ENCODE measurements at regions not wholly inside any gene's neighbourhood (a gene's known extent, or its start where the extent isn't known, plus 50 kb on each side); places are given as distances from the start of the nearest gene placed in this dataset.

GRCh38 chr13:110097013-110097412 is 209.9 kb downstream of the COL4A1 start:
- no peak for DNase-seq (ENCODE audit: low read depth in 2 of 2)

DNA sequence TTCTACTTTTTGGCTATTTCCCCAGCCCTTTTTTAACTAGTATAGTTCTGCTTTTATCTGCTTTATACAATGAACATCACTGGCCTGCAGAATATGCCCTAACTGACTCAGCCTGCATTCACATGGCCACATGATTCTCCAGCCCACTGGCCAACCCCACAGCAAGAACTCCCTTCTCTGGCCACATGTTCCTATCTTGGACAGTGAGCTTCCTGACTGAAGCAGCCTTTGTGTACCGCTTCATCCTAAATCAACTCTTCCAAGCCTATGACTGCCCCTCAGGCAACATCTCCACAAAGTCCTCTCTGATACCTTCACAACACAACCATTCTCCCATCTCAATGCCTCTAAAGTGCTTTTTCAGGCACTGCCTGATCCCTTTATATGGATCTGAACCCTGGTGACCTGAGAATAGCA is 214.1 kb downstream of the COL4A1 start:
- DNase-seq (ENCODE audit: low read depth in 2 of 2): no peak

GRCh38 chr13:110089815-110090214 is 217.1 kb downstream of the COL4A1 start:
- DNase-seq (ENCODE audit: low read depth in 2 of 2): no peak

GRCh38 chr13:110089100-110089499 is 217.9 kb downstream of the COL4A1 start:
- no peak for DNase-seq (ENCODE audit: low read depth in 2 of 2)

- no peak for DNase-seq (ENCODE audit: low read depth in 2 of 2)
Measured at GRCh38 chr13:110073982-110074381, 233.0 kb downstream of the COL4A1 start.

GRCh38 chr13:110070511-110071120 is 236.3 kb downstream of the COL4A1 start:
- DNase-seq (ENCODE audit: low read depth in 2 of 2): peak; percentile 64

DNA sequence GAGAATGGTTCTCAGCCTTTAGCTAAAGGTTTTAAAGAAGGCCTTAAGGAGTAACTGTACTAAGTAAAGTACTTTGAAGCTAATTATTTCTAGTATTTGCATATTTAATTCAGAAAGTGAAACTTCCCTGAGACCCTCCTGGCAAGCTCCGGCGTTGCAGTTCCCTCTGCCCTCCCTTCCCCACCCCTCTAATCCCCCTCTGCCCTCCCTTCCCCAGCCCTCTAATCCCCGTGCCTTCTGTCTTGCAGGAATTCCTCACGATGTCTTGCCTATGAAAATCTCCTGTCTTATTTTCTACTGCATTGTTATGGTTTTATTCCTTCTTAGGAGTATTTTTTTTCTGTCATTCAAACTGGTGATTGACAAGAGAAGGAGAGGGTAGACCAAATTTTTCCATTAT is 236.9 kb downstream of the COL4A1 start:
- no peak for DNase-seq (ENCODE audit: low read depth in 2 of 2)

- no peak for DNase-seq (ENCODE audit: low read depth in 2 of 2)
Measured at GRCh38 chr13:110068176-110068473, 238.8 kb downstream of the COL4A1 start.

DNA sequence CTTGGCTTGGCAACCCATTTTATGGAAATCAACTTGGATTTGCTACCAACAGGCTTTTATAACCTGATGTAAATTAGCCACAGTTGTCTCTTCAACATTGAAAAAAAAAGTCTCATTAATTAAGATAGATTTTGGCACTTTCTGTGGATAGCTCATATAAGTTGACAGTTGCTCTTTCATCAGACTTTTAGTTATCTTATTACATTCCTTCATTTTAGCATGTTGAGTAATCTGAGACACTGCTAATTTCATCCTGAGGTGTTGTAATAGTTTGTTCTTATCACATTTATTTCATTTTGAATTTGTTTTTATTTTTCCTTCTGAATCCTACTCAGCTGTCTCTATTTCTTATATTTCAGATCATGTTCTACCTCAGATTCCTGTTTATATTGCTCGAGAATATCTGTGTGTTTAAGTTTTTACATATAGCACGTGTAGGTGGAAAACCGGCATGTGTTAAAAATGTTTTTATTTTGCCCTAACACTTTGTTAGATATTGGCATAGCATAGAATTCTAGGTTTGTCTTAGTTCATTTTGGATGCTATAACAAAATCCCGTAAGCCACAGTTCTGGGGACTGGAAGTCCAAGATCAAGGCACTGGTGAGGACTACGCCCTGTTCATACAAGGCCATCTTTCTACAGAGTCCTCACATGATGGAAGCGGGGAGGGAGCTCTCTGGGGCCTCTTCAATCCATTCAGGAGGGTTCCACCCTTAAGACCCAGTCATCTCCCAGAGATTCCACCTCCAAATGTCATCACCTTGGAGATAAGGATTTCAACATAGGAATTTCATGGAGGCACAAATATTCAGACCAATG is 239.4 kb downstream of the COL4A1 start:
- DNase-seq (ENCODE audit: low read depth in 2 of 2): no peak

DNA sequence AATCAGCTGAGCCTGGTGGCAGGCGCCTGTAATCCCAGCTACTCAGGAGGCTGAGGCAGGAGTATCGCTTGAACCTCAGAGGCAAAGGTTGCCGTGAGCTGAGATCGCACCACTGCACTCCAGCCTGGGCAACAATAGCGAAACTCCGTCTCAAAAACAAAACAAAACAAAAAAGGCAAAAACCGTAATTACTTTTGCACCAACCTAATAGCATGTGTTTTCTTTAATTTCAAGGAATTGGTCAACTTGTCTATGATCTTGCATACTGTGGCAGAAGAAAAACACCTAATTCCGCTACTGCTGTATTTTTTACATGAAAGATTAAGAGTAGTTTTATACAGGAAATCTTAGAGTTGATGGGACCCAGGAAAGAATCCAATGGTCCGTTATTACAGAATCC is 241.2 kb downstream of the COL4A1 start:
- no peak for DNase-seq (ENCODE audit: low read depth in 2 of 2)

- DNase-seq (ENCODE audit: low read depth in 2 of 2): no peak
Measured at GRCh38 chr13:110063490-110064421, 243.2 kb downstream of the COL4A1 start.

DNA sequence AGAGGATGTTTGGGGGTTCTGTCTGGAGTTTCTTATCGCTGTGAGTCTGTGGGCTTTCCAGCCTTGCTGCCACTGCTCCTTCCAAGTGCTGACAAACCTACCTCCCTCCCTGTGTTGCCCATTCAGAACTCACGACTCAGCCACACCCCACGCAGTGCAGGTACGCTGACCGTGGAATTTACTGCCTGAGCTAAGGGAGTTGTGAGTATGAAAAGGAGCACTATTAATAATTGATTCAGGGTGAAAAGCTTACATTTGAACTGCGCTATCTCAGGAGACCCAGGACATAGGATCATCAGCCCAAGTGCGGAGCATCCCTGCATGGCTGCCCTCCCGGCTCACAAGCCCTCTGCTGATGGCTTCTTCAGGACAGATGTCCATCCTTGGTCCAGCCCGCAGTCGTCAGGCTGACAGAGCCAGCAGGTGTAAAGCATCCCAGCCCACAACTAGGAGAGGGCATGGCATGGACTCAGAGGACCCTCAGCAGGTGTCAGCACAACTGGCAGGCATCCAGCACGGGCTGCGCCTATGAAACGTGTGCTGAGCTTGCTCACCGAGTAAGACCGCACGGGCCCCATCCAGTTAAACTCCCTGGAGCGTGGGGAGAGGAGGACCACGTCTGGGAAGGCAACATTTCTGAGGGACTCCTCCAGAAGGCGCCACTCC is 244.0 kb downstream of the COL4A1 start:
- DNase-seq (ENCODE audit: low read depth in 2 of 2): no peak

GRCh38 chr13:110062077-110062776 is 244.7 kb downstream of the COL4A1 start:
- DNase-seq (ENCODE audit: low read depth in 2 of 2): no peak

GRCh38 chr13:110061270-110061669 is 245.7 kb downstream of the COL4A1 start:
- DNase-seq (ENCODE audit: low read depth in 2 of 2): no peak

DNA sequence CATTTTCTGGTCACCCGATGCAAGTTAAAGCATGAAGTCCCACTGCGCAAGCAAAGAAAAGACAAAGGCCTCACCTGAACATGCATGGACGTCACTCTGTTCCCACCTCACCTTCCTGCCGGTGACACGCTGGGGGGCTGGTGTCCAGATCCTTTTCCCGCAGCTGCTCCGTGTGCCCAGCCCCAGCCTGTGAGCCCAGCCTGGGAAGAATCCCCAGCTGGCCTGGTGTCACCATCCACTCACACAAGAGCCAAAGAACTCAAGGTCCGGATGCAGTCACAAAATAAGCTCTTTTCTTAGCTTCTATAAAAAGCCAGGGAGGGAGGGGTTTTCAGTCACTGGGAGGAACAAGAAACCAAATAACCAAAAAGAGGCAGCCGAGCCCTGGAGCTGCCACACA is 249.9 kb downstream of the COL4A1 start:
- DNase-seq (ENCODE audit: low read depth in 2 of 2): no peak

DNA sequence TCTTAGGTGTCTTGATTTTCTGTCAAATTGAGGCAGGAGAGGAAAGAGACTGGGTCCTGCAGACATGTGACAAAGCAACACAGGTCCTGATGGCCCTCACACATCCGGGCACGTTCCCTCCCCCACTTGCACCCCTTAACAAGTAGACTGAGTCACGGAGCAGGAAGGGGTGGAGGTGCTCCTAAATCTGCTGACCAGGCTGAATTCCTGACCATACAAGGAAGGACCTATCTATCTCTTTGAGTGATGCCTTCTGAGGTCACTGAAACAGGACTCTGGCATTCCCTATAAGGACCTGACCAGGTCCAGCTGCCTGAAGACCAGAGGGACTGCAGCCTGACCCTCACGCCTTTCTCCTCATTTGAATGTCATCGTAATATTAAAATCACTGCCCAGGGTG is 250.3 kb downstream of the COL4A1 start:
- DNase-seq (ENCODE audit: low read depth in 2 of 2): no peak

- no peak for DNase-seq (ENCODE audit: low read depth in 2 of 2)
Measured at GRCh38 chr13:110055089-110055488, 251.9 kb downstream of the COL4A1 start.

DNA sequence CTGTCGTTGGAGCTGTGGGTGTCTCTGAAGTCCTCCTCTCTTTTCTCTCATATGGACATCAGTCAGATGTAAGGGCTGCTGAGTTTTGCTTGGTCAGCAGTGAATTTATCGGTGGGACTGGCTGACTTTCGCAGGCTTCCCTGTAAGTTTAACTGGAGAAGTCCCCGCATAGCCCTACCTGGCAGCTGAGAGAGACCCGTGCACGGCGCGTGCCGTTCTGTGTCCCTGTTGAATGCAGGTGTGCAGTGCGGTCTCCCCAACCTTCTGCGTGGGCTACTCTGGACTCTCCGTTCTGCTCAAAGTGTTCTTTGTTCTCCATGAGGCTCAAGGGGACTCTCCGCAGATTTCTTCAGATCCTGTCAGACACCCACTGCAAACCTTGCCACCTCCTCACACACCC is 252.9 kb downstream of the COL4A1 start:
- no peak for DNase-seq (ENCODE audit: low read depth in 2 of 2)

GRCh38 chr13:110047496-110047895 is 259.5 kb downstream of the COL4A1 start:
- DNase-seq (ENCODE audit: low read depth in 2 of 2): no peak

GRCh38 chr13:110046811-110047210 is 260.1 kb downstream of the COL4A1 start:
- DNase-seq (ENCODE audit: low read depth in 2 of 2): no peak

- no peak for DNase-seq (ENCODE audit: low read depth in 2 of 2)
Measured at GRCh38 chr13:110045919-110046318, 259.5 kb upstream of the IRS2 start.

Data from fibroblast of skin of left quadriceps (primary cell).